Stimulated activated CD4-positive, alpha-beta T cell treated with anti-CD3 and anti-CD28 coated beads, Interleukin-2, amount 100 ng/mL, for 48 hours (primary cell): ENCODE measurements at regions not wholly inside any gene's neighbourhood (a gene's known extent, or its start where the extent isn't known, plus 50 kb on each side); places are given as distances from the start of the nearest gene placed in this dataset.
"Not testable (repeated sequence)": the region's sequence is repeated elsewhere in the genome, so short reads cannot be mapped to it uniquely, and the experiment has no call there.

Experiments used
- DNase-seq, 2 donors: peaks; one replicate each; pipeline ENCODE4 v3.0.0-alpha.2; 2020

DNA sequence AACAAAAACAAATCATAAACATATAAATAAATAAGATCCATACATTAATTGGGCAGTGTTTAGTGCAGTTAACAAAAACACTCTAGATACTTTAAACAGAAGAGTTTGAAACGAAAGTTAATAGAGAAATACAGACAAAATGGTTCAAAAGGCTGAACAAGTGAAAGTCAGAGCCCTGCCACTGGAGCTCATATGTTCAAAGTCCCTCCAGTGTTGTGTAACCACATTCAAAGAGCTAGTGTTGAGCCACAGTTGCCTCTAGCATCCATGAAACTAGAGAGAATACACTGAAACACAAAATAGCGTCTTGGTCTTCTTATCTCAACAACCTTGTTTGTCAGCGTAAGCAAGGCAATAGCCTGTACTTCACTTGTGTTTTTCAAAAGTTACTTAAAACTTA, 1309.8 kb upstream of the NRXN1 start:
- DNase-seq, result no peak

DNA sequence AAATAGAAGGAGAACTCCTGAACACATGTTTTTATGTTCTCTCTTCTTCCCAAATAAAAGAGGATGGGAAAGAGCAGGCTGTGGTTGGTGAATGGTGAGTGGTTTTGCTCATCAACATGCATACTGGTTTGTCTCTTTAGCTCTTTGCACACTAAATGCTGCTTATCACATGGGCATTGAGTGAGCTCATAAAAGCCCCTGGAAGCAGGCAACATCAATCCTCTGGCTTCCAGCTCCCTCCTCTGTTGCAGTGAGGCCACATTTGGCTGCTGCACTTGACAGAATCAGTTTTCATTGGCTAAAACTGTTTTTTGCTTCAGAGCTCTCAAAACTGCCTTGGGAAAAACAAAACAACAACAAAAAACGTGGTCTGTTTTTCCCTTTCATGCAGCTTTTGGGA, 1308.2 kb upstream of the NRXN1 start:
- no peak for DNase-seq

DNA sequence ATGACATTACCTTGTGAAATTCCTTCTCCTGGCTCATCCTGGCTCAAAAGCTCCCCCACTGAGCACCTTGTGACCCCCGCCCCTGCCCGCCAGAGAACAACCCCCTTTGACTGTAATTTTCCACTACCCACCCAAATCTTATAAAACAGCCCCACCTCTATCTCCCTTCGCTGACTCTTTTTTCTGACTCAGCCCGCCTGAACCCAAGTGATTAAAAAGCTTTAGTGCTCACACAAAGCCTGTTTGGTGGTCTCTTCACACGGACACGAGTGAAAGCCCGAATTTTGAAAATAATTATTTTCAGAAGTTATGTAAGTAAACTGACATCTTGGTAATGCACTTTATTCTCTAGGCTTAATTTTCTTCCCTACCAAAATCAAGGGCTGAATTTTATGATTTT, 1305.9 kb upstream of the NRXN1 start:
- DNase-seq, result not testable (repeated sequence)

GRCh38 chr2:52336951-52337350, 1305.0 kb upstream of the NRXN1 start:
- DNase-seq, result no peak

- no peak for DNase-seq
These were observed 1303.8 kb upstream of the NRXN1 start for GRCh38 chr2:52335727-52336126.

- no peak for DNase-seq
These were observed 1302.3 kb upstream of the NRXN1 start for GRCh38 chr2:52334185-52334584.

DNA sequence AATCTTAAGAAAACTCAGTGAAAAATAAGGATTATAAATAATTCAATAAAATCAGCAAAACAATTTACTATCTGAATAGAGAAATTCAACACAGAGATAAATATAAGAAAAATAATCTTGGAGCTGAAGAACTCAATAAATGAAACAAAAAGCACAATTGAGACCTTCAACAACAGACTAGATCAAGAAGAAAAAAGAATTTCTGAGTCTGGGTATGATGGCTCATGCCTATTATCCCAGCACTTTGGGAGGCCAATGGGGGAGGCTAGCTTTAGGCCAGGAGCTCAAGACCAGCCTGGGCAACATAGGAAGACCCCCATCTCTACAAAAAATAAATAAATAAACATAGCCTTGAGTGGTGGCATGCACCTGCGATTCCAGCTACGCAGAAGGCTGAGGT, 1295.7 kb upstream of the NRXN1 start:
- DNase-seq, result no peak

DNA sequence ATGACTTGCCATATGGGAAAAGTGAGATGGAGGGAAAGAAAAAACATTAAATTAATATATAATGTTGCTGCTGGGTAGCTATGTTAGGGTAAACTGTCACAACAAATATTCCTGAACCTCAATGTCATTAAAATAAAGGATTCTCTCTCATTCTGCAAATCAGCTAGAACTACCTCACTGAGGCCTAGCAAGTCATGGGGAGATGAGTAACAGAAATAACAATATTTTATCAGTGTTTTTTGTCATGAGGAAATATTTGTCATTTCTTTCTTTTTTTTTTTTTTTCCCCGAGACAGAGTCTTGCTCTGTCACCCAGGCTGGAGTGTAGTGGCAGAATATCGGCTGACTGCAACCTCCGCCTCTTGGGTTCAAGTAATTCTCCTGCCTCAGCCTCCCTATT, 1282.3 kb upstream of the NRXN1 start:
- no peak for DNase-seq

GRCh38 chr2:52312486-52312885, 1280.6 kb upstream of the NRXN1 start:
- no peak for DNase-seq

DNA sequence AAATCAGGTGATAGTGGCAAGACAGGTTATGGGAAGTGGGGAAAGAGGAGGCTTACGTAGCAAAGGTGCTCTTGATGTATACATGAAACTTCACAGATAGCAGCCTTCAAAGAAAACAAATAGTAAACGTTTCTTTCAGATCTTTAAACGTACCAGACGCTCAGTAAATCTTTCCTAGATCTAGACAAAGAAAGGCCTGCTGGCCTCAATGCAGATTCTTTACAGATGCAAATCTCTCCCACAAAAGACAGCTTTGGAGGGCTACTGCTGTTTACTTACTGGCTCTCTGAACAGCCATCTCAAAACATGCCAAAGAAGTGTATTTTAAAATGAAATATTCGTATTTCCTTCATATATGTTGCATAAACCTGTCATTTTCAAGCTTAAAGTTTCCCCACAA, 1279.9 kb upstream of the NRXN1 start:
- no peak for DNase-seq

- no peak for DNase-seq
These were observed 1276.2 kb upstream of the NRXN1 start for GRCh38 chr2:52308156-52308555.

- no peak for DNase-seq
These were observed 1262.7 kb upstream of the NRXN1 start for GRCh38 chr2:52294628-52295027.

DNA sequence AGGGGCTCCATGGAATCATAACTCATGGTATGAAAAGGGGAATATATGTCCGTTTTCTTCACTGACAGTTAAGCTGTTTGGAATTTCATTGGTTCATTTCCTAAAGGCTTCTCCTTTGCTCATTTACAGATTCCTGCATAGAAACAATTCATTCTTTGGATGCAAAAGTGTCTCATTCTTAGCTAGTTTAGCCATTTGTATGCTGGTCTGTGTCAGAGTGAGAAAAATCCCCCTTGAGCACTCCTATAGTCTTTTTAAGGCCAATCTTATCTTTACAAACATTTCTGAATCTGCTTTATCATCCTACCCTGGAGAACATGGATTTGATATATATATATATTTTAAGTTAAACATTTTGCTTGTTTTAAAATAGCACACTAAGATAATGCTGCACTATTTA, 1260.9 kb upstream of the NRXN1 start:
- DNase-seq, result no peak

DNA sequence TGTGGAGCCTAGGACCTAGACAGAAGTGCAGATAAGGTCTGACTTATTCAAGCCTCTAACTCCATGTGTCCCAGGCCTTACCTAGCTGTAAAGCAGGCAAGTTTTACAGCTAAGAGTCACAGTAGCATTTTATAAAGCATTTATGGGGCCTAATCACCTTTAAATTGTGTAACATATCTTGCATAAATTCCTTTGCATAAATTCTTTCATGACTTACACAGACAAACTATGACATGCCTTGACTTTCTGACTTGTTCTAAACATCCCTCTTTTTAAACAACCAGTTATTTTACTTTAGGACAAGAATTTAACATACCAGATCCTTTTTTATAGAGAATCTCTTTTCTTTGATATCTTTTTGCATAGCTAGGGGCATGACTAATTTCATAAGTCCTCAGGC, 1257.8 kb upstream of the NRXN1 start:
- no peak for DNase-seq

- DNase-seq, result no peak
These were observed 1256.7 kb upstream of the NRXN1 start for GRCh38 chr2:52288596-52288995.

DNA sequence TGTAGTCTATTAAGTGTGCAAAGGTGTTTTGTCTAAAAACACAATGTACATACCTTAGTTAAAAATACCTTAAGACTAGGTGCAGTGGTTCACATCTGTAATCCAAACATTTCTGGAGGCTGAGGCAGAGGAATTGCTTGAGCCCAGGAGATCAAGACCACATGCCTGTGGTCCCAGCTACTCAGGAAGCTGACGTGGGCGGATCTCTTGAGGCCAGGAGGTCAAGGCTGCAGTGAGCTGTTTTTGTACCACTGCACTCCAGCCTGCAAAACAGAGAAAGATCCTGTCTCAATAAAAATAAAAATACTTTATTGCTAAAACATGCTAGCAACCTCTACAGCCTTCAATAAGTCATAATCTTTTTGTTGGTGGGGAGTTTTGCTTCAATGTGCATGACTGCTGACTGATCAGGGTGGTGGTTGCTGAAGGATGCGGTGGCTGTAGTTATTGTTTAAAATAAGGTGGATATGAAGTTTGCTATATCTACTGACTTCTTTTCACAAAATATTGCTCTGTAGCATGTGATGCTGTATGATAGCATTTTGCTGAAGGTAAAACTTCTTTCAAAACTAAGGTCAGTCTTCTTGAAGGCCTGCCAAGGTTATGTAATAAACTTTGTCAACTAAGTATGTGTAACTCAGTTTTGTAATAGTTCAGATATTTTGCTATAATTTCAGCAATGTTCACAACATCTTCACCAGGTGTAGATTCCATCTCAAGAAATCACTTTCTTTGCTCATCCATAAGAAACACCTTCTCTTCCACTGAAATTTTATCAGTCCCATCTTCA, 1238.0 kb upstream of the NRXN1 start:
- no peak for DNase-seq

GRCh38 chr2:52264911-52265310, 1233.0 kb upstream of the NRXN1 start:
- DNase-seq, result no peak

DNA sequence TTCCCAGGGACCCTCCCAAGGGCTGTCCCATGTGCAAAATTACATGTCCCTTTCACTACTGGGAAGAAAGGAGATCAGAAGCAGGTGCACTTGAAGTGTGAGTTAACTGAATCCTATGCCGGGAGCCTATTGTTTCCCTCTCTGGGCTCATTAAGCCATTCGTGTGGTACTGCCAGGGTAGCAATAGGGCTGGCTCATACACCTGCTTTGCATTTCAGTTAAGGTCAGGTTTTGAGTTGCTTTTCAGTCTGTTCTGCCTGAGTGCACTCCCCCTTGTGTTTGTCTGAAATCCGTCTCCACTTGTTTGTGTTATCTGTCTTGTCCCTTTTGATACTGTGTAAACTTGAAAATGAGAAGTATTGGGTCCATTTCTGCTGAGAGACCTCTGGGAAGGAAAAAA, 1232.6 kb upstream of the NRXN1 start:
- DNase-seq, result no peak

- no peak for DNase-seq
These were observed 1229.0 kb upstream of the NRXN1 start for GRCh38 chr2:52260904-52261303.

GRCh38 chr2:52258967-52259366, 1227.0 kb upstream of the NRXN1 start:
- DNase-seq, result not testable (repeated sequence)

DNA sequence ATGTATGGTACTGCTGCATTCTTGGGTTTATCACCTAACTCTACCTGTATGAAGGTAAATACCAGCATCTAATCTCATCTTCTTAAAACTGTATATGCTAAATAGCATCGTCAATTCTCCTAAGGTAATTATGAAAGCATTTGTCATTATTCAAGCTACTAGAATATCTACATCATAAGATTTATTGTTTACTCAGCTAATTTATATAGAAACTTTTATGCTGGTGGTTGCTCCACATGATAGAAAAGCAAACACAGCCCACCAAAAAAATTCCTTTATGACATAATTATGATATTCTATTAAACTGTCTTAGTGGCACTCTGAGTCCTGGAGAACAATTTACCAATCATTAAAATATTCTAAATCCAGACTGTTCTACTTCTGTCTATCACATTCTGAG, 1226.1 kb upstream of the NRXN1 start:
- DNase-seq, result no peak

DNA sequence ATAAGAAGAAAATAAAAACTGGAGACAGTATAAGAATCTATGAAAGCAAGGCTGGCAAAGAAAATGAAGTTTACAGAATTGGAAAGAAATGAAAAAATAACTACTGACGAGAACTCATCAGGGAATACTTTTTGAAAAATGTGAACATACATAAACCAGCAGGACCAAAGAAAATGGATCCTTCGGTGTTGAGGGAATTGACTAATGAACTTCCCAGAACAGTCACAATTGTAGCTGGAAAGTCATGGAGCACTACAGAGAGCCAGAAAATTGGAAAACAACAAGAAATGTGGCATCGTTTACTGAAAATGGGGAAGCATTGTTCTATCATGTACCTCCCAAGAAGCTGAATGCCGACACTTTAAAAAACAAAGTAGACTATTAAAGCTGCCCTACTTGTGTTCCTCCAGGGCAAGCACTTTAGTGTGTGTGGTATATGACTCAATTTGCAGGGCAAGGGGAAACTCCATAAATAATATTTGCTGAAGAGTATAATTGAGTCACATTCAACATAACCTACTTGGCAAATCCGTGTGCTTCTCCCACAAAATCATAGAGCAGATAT, 1221.6 kb upstream of the NRXN1 start:
- no peak for DNase-seq

DNA sequence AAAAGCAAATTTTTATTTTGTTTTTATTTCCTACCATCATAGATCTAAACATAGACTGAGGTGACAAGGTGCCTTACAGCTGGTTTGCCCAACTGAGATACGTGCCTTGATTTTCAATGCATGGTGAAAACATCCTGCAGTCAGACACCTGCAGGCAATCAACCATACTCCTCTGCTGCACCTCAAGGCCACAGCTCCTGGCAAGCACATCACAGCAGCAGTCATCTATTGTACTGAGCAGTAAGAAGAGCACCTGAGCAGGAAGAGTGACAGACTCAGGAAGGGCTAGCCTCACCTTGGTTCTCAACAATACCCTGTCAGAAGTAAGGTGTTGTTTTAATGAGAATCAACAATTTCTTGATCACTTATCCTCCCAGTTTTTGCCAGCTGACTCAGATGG, 1206.8 kb upstream of the NRXN1 start:
- no peak for DNase-seq

- DNase-seq, result no peak
These were observed 1190.2 kb upstream of the NRXN1 start for GRCh38 chr2:52222128-52222527.

DNA sequence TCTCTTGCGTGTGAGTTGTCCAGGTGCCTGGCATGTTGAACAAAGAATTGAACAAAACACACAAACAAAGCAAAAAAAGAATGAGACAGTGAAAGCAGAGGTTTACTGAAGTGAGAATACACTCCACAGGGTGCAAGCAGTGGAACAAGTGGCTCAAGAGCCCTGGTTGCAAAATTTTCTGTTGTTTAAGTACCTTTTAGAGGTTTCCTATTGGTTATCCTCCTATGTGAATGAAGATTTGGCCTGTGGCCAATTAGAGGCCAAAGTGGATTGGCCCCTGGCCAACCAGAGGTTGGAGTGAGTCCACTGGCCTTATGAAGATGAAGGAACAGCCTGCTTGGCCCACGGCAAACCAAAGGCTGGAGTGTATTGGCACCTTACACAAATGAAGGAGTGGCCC, 1188.5 kb upstream of the NRXN1 start:
- no peak for DNase-seq
